HEK293 (cell line): ENCODE measurements at regions not wholly inside any gene's neighbourhood (a gene's known extent, or its start where the extent isn't known, plus 50 kb on each side); places are given as distances from the start of the nearest gene placed in this dataset.

Experiments used
- CTCF ChIA-PET: fragments of 350-600 bp; formaldehyde crosslinking; extraction: SDS; loops from one replicate; lab custom pipeline; 2021; ENCODE audit warnings: antibody characterized with exemption; lab: Yijun Ruan, JAX
- POLR2A ChIA-PET: fragments of 300-600 bp; formaldehyde crosslinking; extraction: SDS; loops from one replicate; lab custom pipeline; 2020; ENCODE audit warnings: antibody characterized with exemption, inconsistent platforms; lab: Yijun Ruan, JAX
- H3K27ac ChIP-seq: fragments of 200-500 bp; sonication (Bioruptor generic); 2 replicates; pipeline ENCODE4 v1.5.1; 2014; ENCODE audit warnings: low read depth, low read length, control low read depth, inconsistent platforms; ENCODE audit errors: extremely low read depth
- H3K36me3 ChIP-seq, 2 experiments: fragments of 200-500 bp in 1 of 2; sonication (Bioruptor generic) in 1 of 2; 1 replicate in 1 of 2; 2 replicates in 1 of 2; pipeline ENCODE4 v1.5.1; 2014 to 2017; ENCODE audit warnings: inconsistent platforms in 2 of 2, low read length in 2 of 2; ENCODE audit not compliant: control insufficient read depth in 2 of 2, insufficient read depth in 1 of 2
- H3K4me1 ChIP-seq: fragments of 200-500 bp; sonication (Bioruptor generic); 2 replicates; pipeline ENCODE4 v1.5.1; 2014; ENCODE audit warnings: mild to moderate bottlenecking, low read length, inconsistent platforms; ENCODE audit not compliant: control insufficient read depth, insufficient read depth
- H3K4me3 ChIP-seq: 2 replicates; pipeline ENCODE4 v1.5.1; 2011; ENCODE audit warnings: low read depth, mild to moderate bottlenecking, control low read depth, low read length, moderate library complexity
- H3K9me3 ChIP-seq: fragments of 200-500 bp; sonication (Bioruptor generic); 2 replicates; pipeline ENCODE4 v1.5.1; 2014; ENCODE audit warnings: low read depth, low read length, inconsistent platforms; ENCODE audit not compliant: control insufficient read depth, insufficient read depth
- MZF1 ChIP-seq: fragments of 450-650 bp; formaldehyde crosslinking; IDR thresholded peaks from 2 replicates; pipeline ENCODE4 v1.5.1; 2017; ENCODE audit warnings: missing biosample characterization, missing genetic modification characterization, borderline replicate concordance
- SALL2 ChIP-seq: fragments of 450-650 bp; formaldehyde crosslinking; IDR thresholded peaks from 2 replicates; pipeline ENCODE4 v1.5.0; 2017; ENCODE audit warnings: missing biosample characterization, mild to moderate bottlenecking, missing genetic modification characterization, borderline replicate concordance
- SCRT2 ChIP-seq: fragments of 450-650 bp; formaldehyde crosslinking; IDR thresholded peaks from 2 replicates; pipeline ENCODE4 v1.5.1; 2016; ENCODE audit warnings: missing biosample characterization, missing genetic modification characterization
- SP2 ChIP-seq: fragments of 450-650 bp; formaldehyde crosslinking; IDR thresholded peaks from 2 replicates; pipeline ENCODE4 v1.5.1; 2016; ENCODE audit warnings: missing biosample characterization, missing genetic modification characterization
- YY2 ChIP-seq: fragments of 450-650 bp; formaldehyde crosslinking; IDR thresholded peaks from 2 replicates; pipeline ENCODE4 v1.5.1; 2016; ENCODE audit warnings: missing biosample characterization, missing genetic modification characterization
- ZFP69B ChIP-seq: fragments of 450-650 bp; formaldehyde crosslinking; IDR thresholded peaks from 2 replicates; pipeline ENCODE4 v1.5.1; 2016; ENCODE audit warnings: missing biosample characterization, missing genetic modification characterization
- ZNF121 ChIP-seq: fragments of 450-650 bp; formaldehyde crosslinking; IDR thresholded peaks from 2 replicates; pipeline ENCODE4 v1.5.1; 2016; ENCODE audit warnings: missing biosample characterization, missing genetic modification characterization
- ZNF174 ChIP-seq: fragments of 450-650 bp; formaldehyde crosslinking; IDR thresholded peaks from 2 replicates; pipeline ENCODE4 v1.5.0; 2017; ENCODE audit warnings: missing biosample characterization, mild to moderate bottlenecking, missing genetic modification characterization
- ZNF292 ChIP-seq: fragments of 450-650 bp; formaldehyde crosslinking; IDR thresholded peaks from 2 replicates; pipeline ENCODE4 v1.5.1; 2016; ENCODE audit warnings: low read depth, missing biosample characterization, missing genetic modification characterization, borderline replicate concordance
- ZNF324 ChIP-seq: fragments of 450-650 bp; formaldehyde crosslinking; IDR thresholded peaks from 2 replicates; pipeline ENCODE4 v1.5.1; 2016; ENCODE audit warnings: missing biosample characterization, missing genetic modification characterization
- ZNF48 ChIP-seq: fragments of 450-650 bp; formaldehyde crosslinking; IDR thresholded peaks from 2 replicates; pipeline ENCODE4 v1.5.1; 2016; ENCODE audit warnings: missing biosample characterization, missing genetic modification characterization
- ZNF548 ChIP-seq: fragments of 450-650 bp; formaldehyde crosslinking; IDR thresholded peaks from 2 replicates; pipeline ENCODE4 v1.5.1; 2016; ENCODE audit warnings: missing biosample characterization, missing genetic modification characterization
- ZNF585B ChIP-seq: fragments of 450-650 bp; formaldehyde crosslinking; IDR thresholded peaks from 2 replicates; pipeline ENCODE4 v1.5.1; 2016; ENCODE audit warnings: missing biosample characterization, missing genetic modification characterization
- ZNF600 ChIP-seq: fragments of 450-650 bp; formaldehyde crosslinking; IDR thresholded peaks from 2 replicates; pipeline ENCODE4 v1.5.1; 2016; ENCODE audit warnings: missing biosample characterization, missing genetic modification characterization
- ZNF626 ChIP-seq: fragments of 450-650 bp; sonication (Bioruptor Pico); formaldehyde crosslinking; IDR thresholded peaks from 2 replicates; pipeline ENCODE4 v1.5.1; 2018; ENCODE audit warnings: missing biosample characterization, missing genetic modification characterization, inconsistent platforms
- ZNF660 ChIP-seq: fragments of 450-650 bp; IDR thresholded peaks from 2 replicates; pipeline ENCODE4 v1.5.1; 2018; ENCODE audit warnings: missing biosample characterization, mild to moderate bottlenecking, missing genetic modification characterization
- ZNF843 ChIP-seq: fragments of 450-650 bp; formaldehyde crosslinking; IDR thresholded peaks from 2 replicates; pipeline ENCODE4 v1.5.1; 2016; ENCODE audit warnings: missing biosample characterization, missing genetic modification characterization
- TF ChIP-seq, protein P1 (sequence below): fragments of 450-650 bp; formaldehyde crosslinking; optimal IDR thresholded peaks from 2 replicates; pipeline ENCODE3; 2016; ENCODE audit warnings: missing biosample characterization, mild to moderate bottlenecking, missing genetic modification characterization
- TF ChIP-seq, protein P2 (sequence below): fragments of 450-650 bp; formaldehyde crosslinking; IDR thresholded peaks from 2 replicates; pipeline ENCODE4 v1.5.1; 2017; ENCODE audit warnings: missing biosample characterization, missing genetic modification characterization
- TF ChIP-seq, protein P3 (sequence below): fragments of 450-650 bp; formaldehyde crosslinking; IDR thresholded peaks from 2 replicates; pipeline ENCODE4 v1.5.1; 2016; ENCODE audit warnings: missing biosample characterization, missing genetic modification characterization
- TF ChIP-seq, protein P4 (sequence below): fragments of 450-650 bp; formaldehyde crosslinking; IDR thresholded peaks from 2 replicates; pipeline ENCODE4 v1.5.1; 2017; ENCODE audit warnings: missing biosample characterization, missing genetic modification characterization
- TF ChIP-seq, protein P5 (sequence below): fragments of 450-650 bp; formaldehyde crosslinking; IDR thresholded peaks from 2 replicates; pipeline ENCODE4 v1.5.1; 2016; ENCODE audit warnings: missing biosample characterization, missing genetic modification characterization
- TF ChIP-seq, protein P6 (sequence below): fragments of 450-650 bp; formaldehyde crosslinking; IDR thresholded peaks from 2 replicates; pipeline ENCODE4 v1.5.1; 2016; ENCODE audit warnings: missing biosample characterization, missing genetic modification characterization

DNA sequence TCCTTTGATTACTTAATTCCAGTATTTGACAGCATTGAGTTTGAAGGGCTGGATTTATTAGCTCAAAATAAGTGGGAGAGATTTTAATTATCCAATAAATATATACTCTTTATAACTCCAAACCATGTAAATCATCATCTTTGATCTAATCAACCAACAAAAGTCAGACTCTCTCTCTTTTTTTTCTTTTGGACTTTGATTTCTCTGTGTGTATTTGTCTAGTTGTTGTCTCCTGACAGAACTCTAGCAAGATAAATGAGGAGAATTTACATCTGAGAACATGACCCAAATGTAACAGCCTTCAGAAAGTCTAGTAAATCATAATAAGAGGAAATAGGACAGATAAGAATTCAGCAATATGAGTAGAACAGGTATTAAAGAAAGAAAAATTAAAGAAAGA lies 567.1 kb downstream of the PPARGC1A start:
- CTCF ChIA-PET = no interaction called here
- H3K9me3 ChIP-seq = no peaks in the 10 kb centered on the region
- no peak overlapping the region for H3K27ac ChIP-seq
- no peak overlapping the region for H3K4me3 ChIP-seq
- H3K4me1 ChIP-seq = no peaks in the 10 kb centered on the region
- POLR2A ChIA-PET = no interaction called here
- no peak for TF ChIP-seq SP2 (tag by site-specific recombination)
- TF ChIP-seq ZNF585B (tag by site-specific recombination) = no peak
- TF ChIP-seq SALL2 = no peak
- TF ChIP-seq, protein P1, sequence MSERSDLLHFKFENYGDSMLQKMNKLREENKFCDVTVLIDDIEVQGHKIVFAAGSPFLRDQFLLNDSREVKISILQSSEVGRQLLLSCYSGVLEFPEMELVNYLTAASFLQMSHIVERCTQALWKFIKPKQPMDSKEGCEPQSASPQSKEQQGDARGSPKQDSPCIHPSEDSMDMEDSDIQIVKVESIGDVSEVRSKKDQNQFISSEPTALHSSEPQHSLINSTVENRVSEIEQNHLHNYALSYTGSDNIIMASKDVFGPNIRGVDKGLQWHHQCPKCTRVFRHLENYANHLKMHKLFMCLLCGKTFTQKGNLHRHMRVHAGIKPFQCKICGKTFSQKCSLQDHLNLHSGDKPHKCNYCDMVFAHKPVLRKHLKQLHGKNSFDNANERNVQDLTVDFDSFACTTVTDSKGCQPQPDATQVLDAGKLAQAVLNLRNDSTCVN (tag by site-specific recombination) = no peak
- no peak for TF ChIP-seq ZNF660 (tag by site-specific recombination)
- TF ChIP-seq, protein P2, sequence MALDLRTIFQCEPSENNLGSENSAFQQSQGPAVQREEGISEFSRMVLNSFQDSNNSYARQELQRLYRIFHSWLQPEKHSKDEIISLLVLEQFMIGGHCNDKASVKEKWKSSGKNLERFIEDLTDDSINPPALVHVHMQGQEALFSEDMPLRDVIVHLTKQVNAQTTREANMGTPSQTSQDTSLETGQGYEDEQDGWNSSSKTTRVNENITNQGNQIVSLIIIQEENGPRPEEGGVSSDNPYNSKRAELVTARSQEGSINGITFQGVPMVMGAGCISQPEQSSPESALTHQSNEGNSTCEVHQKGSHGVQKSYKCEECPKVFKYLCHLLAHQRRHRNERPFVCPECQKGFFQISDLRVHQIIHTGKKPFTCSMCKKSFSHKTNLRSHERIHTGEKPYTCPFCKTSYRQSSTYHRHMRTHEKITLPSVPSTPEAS (tag by site-specific recombination) = no peak
- no peak for TF ChIP-seq ZNF548 (tag by site-specific recombination)
- TF ChIP-seq ZFP69B = no peak
- no peak for TF ChIP-seq MZF1 (tag by site-specific recombination)
- TF ChIP-seq, protein P3, sequence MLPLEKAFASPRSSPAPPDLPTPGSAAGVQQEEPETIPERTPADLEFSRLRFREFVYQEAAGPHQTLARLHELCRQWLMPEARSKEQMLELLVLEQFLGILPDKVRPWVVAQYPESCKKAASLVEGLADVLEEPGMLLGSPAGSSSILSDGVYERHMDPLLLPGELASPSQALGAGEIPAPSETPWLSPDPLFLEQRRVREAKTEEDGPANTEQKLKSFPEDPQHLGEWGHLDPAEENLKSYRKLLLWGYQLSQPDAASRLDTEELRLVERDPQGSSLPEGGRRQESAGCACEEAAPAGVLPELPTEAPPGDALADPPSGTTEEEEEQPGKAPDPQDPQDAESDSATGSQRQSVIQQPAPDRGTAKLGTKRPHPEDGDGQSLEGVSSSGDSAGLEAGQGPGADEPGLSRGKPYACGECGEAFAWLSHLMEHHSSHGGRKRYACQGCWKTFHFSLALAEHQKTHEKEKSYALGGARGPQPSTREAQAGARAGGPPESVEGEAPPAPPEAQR (tag by site-specific recombination) = no peak
- TF ChIP-seq, protein P4, sequence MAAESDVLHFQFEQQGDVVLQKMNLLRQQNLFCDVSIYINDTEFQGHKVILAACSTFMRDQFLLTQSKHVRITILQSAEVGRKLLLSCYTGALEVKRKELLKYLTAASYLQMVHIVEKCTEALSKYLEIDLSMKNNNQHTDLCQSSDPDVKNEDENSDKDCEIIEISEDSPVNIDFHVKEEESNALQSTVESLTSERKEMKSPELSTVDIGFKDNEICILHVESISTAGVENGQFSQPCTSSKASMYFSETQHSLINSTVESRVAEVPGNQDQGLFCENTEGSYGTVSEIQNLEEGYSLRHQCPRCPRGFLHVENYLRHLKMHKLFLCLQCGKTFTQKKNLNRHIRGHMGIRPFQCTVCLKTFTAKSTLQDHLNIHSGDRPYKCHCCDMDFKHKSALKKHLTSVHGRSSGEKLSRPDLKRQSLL (tag by site-specific recombination) = no peak
- TF ChIP-seq, all 188 proteins: peak for 0
- no peaks in the 10 kb centered on the region for H3K36me3 ChIP-seq

DNA sequence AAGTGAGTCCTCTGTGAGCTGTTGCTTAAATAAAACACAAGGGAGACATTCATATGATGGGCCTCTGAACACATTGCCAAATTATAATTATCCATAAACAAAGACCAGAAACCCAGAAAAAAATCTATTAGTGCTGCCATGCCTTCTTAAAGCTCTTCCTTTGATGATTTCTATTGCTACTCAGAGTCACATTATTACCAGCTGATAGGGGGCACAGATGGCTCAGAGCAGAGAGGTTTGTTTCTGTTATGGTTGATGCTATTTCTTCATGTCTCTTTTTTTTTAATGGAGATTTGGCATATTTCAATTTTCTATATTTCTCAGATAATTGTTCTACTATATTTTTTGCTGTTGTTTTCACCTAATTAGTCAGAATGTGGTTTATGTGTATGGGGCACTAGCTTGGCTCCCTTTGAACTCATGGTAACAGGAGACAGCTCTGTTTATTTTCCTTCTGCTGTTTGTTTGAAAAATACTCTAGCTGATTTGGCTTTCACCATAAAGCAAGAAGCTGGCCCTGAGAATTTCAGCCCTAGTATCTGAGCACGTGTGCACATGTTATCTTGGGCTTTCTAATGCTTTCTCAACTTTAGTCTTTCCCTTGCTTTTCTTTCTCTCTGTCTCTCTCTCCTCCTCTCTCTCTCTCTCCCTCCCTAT lies 568.8 kb downstream of the PPARGC1A start:
- CTCF ChIA-PET = no interaction called here
- Histone ChIP-seq H3K4me3 (no peak overlapping the region), H3K4me1 (no peaks in the 10 kb centered on the region), H3K36me3 (no peaks in the 10 kb centered on the region), H3K9me3 (no peaks in the 10 kb centered on the region), H3K27ac (no peak overlapping the region)
- TF ChIP-seq ZNF292 = no peak
- TF ChIP-seq, protein P5, sequence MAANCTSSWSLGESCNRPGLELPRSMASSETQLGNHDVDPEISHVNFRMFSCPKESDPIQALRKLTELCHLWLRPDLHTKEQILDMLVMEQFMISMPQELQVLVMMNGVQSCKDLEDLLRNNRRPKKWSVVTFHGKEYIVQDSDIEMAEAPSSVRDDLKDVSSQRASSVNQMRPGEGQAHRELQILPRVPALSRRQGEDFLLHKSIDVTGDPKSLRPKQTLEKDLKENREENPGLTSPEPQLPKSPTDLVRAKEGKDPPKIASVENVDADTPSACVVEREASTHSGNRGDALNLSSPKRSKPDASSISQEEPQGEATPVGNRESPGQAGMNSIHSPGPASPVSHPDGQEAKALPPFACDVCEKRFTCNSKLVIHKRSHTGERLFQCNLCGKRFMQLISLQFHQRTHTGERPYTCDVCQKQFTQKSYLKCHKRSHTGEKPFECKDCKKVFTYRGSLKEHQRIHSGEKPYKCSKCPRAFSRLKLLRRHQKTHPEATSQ (tag by site-specific recombination) = no peak
- TF ChIP-seq SCRT2 (tag by site-specific recombination) = no peak
- TF ChIP-seq ZNF324 (tag by site-specific recombination) = no peak
- TF ChIP-seq ZNF600 (tag by site-specific recombination) = no peak
- TF ChIP-seq SP2 (tag by site-specific recombination) = no peak
- no peak for TF ChIP-seq ZNF174 (tag by site-specific recombination)
- no peak for TF ChIP-seq ZNF626 (tag by site-specific recombination)
- TF ChIP-seq, protein P6, sequence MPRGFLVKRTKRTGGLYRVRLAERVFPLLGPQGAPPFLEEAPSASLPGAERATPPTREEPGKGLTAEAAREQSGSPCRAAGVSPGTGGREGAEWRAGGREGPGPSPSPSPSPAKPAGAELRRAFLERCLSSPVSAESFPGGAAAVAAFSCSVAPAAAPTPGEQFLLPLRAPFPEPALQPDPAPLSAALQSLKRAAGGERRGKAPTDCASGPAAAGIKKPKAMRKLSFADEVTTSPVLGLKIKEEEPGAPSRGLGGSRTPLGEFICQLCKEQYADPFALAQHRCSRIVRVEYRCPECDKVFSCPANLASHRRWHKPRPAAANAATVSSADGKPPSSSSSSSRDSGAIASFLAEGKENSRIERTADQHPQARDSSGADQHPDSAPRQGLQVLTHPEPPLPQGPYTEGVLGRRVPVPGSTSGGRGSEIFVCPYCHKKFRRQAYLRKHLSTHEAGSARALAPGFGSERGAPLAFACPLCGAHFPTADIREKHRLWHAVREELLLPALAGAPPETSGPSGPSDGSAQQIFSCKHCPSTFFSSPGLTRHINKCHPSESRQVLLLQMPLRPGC = no peak
- TF ChIP-seq ZNF843 (tag by site-specific recombination) = no peak
- TF ChIP-seq YY2 (tag by site-specific recombination) = no peak
- TF ChIP-seq ZNF48 (tag by site-specific recombination) = no peak
- TF ChIP-seq ZNF121 (tag by site-specific recombination) = no peak
- POLR2A ChIA-PET = no interaction called here
